Urothelium cell line (cell line): ENCODE measurements at regions not wholly inside any gene's neighbourhood (a gene's known extent, or its start where the extent isn't known, plus 50 kb on each side); places are given as distances from the start of the nearest gene placed in this dataset.

Experiments used
- DNase-seq: peaks from one replicate; pipeline ENCODE4 v3.0.0; 2011; ENCODE audit warnings: low spot score, mixed read lengths
- FAIRE-seq: peaks from 2 replicates; lab custom pipeline; 2011; peaks lifted over from hg19 to GRCh38; lab: Jason Lieb, UNC

DNA sequence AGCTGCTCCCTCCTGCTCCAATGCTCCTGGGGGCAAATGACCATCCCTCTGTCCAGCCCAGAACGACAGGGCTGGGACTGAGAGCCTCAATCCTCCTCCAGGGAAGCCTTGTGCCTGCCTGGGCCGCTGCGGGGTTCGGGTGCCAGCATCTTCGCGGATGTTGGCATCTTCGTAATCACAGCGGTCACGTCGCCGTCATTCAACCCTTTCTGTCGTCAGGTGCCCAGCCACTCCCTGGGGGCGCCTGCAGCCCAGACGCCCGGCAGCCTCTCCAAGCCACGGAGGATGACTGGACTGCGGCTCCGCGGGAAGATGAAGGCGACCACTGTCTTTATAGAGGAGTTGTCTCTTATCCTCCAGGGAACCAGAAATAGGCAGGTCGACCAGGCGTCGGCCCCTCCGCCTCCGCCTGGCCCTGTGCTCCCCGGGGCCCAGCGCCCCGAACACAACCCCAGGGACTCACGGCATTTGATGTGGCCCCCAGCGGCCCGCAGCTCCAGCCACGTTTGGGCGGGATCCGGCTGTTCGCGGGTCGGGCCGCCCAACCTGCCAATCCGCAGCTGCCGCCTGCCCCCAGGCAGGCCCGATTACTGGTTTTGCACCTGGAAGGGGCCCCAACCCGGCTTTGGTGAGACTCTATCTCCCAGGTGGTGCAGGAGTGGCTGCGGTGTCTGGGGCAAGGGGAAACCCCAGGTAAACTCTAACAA, 113.9 kb downstream of the THNSL2 start:
- DNase-seq (no peak), FAIRE-seq (no peak)

DNA sequence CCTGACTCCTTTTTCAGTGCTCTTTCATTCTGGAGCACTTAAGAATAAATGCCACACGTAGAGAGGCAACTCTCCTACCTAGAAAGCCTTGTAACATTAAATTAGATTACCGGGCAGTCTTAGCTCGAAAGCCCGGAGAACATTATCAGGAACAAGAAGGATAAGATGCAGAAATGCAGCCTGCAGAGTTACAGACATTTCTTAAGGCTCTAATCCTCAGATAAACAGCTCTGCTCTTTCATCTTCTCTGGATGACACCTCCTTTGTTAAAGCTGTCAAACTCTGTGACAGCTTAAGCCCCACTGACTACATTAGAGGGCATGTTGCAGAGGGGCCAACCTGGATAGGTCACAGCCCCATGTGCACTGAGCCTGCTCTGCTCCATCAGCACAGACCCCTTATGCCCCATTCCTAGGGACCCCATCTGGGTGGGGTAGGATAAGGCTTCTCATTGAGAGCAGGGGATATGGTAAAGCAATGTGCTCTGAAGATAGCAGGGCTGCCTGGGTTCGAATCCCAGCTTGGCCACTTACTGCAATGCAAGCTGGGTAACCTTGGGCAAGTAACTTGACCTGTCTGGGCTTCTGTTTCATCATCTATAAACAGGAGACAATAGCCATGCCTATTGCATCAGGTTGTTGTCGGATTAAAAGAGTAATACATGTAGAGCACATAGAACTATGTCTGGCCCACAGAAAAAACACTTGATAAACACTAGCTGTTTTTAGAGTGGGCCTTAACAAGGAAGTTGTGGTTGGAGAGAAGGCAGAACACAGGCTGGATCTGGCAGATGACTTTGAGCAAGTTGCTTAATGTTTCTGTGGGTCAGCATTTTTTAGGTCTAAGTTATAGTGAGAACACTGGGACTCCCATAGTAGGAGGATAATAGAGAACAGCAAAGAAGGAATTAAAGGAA, 111.4 kb downstream of the THNSL2 start:
- FAIRE-seq (peak; percentile 76), DNase-seq (no peak)

DNA sequence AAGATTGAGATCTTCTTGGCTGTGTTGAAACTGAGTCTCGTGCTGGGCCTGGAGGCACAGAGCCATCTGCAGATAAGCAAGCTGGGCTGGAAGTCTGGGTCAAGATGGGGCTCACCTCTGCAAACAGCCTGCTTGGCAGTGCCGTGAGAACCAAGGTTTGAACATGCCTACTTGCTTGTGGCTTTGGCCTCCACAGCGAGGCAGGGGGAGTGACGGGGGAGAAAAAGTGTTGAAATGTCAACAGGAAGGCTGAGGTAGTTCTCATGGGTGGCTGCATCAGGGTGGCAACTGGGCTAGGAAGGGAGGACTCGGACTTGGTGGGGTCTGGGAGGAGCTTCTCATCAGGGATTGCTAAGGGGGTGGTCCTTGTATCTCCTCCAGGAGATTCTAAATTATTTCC, 99.7 kb downstream of the THNSL2 start:
- DNase-seq (no peak), FAIRE-seq (no peak)

DNA sequence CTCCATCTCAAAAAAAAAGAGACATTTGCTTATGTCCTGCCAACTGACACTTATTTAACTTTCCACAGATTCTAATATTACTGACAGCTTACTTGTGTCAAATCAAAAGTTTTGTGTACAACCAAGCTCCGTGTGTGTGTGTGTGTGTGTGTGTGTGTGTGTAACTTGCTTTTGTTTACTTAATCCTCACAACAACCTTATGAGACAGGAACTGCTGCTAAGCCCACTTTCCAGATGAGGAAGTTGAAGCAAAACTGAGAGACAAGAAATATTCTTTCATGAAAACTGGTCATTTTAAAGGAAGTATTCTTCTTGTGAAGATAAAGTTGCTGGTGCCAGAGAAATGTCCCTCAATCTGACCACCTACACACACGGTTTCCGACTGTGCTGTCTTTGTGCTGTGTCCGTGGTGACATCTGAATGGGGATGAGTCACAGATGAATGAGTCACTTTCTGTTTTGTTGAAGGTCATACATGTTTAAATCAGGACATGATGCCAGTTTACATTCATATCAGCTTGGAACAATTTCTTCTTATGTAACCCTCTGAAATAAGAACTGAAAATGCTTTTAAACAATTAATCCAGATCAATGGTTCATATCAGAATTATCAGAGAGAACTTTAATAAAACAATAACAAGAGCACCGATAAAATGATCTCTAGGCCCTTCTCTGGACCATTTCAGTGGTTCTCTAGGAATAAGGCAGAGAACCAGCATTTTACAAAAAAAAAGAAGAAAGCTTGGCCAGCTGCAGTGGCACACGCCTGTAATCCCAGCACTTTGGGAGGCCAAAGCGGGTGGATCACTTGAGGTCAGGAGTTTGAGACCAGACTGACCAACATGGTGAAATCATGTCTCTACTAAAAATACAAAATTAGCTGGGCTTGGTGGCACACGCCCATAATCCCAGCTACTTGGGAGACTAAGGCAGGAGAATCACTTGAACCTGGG, 95.5 kb downstream of the THNSL2 start:
- DNase-seq, result peak; percentile 85

DNA sequence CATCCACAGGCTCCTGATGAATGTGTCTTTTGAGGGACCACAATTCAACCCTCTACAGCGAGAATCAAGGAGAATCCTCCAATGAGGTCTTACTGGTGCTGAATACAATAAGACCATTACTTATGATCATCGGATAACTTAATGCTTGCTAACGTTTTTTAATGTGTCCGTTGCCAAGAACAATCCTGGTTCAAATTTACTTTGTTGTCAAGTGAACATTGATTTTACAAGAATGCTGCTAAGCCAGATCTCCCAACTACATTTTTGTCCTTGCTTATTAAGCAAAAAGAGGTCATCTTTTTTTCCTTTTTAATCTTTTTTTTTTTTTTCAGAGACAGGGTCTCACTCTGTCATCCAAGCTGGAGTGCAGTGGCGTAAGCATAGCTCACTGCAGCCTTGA, 93.7 kb downstream of the THNSL2 start:
- FAIRE-seq, result no peak

More for the DNA sequence above, 95.5 kb downstream of the THNSL2 start:
- peak; percentile 95 for FAIRE-seq

DNA sequence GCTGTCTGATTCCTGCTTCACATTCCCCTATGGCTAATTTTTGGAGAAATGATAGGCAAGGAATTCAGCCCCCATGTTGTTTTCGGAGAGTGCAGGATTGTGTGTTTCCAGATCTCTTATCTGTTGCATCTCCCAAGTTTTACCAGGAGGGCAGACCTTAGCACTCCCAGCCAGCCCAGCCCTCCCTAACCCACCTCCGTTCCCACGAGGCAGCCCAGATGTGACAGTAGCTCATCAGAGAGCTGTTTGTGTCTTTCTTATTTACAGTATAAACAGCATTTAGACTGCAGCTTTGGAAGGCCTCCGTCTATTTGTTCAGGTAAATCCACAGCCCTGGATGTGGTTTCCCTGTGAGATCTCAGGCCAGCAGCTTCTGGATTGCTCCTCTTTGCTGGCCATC, 91.6 kb downstream of the THNSL2 start:
- no peak for FAIRE-seq

More for the DNA sequence above, 93.7 kb downstream of the THNSL2 start:
- DNase-seq, result no peak

DNA sequence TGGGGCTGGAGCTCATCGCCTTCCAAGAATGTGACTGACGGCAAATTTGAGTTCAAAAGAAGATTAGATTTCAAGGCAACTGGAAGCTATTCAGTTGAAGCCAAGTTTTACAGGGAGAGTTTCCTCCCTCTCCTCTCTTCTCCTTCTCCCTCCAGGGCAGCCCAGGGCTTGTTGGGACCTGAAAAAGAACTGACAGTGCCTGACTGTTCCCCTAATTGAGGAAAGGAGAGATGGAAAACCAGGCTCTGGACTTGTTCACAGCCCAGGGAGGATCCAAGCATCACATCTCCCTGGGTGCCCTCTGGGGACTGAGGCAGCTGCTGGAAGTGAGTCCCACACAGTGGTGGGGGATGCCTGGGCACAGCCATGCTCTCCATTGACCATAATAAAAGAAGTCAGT, 88.1 kb downstream of the THNSL2 start:
- DNase-seq (no peak), FAIRE-seq (no peak)

More for the DNA sequence above, 91.6 kb downstream of the THNSL2 start:
- no peak for DNase-seq

DNA sequence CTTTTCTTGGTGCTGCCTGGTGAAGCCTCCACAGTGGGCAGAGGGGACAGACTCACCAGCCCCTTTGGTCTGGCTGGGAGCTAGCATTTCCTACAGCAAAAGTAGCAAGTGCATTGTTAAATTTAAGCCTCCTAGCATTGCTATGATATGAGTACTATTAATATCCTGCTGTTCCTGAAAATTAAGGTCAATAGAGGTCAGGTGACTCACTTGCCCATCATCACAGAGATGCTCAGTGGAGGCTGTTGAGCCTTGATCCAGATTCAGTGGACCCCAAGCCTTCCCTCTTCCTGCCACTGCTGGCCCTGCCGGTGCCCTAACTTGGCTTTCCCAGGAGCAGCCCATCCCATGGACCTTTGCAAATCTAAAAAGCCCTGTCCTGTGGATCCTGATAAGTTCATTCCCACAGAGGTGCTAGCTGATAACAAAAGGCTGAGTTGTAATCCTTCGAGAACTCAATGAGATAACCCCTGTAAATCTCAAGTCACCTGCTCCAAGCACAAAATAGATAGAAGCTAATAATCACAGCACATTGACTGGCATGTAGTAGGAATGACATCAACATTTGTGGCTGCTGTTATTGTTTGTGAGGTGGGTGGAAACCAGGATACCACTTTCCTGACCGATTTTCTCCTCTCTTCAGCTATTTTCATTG, 84.4 kb downstream of the THNSL2 start:
- FAIRE-seq (peak; percentile 30), DNase-seq (peak; percentile 44)

DNA sequence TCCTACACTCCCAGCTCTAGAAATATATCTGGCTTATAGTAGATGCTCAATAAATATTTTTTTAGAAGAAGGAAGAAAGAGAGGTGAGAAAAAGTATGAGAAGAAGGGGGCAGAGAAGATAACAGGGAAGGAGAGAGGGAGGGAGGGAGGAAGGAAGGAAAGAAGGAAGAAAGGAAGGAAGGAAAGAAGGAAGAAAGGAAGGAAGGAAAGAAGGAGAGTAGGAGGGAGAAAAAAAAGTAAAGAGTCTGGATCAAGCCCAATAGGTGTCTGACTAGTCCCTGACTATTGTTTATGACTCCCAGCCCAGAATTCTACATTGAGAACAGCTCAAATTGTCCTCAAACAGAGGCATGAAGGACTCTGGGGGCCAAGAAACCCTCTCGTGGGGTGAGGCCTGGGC, 83.9 kb downstream of the THNSL2 start:
- FAIRE-seq, result no peak
- no peak for DNase-seq

DNA sequence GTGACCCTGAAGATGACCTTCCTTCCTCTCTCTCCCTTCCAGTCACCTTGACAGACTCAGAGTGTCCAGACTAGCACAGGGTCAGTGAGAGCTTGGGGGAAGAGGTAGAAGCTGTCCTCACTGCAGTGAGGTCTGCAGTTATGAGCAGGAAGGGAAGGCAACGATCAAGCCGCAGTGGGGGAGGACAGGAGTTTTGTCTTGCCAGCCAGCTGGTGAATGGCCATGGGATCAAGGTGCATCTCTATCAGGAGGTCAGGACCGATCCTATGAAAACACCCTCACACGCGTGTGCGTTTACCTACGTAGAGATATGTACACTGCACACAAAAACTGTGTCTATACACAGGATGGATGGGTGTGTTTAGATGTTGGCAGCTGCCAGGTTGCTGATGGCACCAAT, 83.2 kb downstream of the THNSL2 start:
- DNase-seq (no peak), FAIRE-seq (peak; percentile 50)

DNA sequence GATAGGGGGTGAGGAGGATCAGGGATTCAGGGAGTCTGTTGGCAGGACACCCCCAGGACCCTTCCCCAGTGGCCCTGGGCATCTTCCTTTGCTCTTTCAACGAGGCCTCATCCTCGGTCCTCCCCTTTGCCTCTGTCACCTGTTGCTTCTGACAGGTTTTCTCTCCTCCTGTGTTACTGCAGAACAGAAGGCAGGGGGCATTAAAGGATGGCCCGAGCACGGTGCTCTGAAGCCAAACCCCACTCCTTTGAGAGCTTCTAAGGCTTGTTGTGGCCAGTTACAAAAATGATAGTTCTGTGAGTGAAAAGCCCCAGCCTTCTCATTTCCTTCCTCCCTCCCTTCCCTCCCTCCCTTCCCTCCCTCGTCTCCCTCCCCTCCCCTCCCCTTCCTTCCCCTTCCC, 82.5 kb downstream of the THNSL2 start:
- no peak for FAIRE-seq
- no peak for DNase-seq

DNA sequence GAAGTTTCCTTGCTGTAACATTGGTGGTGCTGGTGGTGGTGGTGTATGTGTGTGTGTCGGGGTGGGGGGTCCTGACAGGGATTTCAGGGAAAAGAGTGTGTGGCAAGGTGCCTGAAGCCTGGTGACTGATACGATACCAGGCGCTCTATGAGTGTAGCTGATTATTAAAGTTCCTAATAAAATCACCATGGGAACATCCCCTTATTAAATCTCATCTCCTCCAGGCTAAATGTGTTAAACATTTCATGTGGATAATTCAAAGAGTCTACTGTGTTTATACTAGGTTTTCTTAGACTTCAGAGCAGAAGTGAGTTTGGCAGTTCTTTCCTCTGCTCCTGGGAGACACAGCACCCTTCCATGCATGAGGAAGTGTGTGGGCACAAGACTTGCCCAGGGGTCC, 82.0 kb downstream of the THNSL2 start:
- DNase-seq (no peak), FAIRE-seq (no peak)

DNA sequence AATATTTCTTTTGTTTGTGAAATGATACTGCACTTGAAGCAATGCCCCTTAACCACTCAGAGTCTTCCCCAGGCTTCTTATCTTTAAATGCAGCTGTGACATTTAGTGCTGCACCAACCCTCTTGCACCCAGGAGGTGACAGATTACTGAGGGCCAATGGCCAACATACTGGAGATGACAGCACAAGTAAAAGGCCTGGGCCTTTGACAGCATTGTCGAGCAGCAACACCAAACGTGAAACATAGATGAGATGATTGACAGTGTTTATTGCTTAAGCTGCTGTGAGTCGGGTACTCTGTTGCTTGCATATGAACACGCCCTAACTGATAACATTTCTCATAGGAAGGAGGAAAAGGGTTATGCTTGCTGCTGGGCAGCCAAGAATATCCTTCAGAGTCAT, 80.3 kb downstream of the THNSL2 start:
- DNase-seq, result no peak
- FAIRE-seq, result no peak

DNA sequence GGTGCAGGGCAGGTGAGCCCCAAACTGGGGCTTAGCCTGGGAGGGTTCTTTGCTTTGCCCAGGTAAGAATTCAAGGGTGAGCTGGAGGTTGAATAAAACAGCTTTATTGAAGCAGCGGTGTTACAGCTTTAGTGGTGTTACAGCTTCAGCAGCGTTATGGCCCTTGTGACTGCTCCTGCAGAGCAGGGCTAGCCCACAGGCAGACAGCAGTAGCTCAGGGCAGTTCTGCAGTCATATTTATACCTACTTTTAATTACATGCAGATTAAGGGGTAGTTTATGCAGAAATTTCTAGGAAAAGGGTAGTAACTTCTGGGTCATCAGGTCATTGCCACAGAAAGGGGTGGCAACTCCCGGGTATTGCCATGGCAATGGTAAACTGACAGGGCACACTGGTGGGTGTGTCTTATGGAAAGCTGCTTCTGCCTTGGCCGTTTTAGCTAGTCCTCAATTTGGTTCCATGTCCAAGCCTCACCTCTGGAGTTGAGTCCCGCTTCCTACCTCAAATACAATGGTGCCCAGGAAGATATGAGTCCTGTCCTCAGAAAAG, 78.2 kb downstream of the THNSL2 start:
- no peak for DNase-seq
- peak; percentile 32 for FAIRE-seq

DNA sequence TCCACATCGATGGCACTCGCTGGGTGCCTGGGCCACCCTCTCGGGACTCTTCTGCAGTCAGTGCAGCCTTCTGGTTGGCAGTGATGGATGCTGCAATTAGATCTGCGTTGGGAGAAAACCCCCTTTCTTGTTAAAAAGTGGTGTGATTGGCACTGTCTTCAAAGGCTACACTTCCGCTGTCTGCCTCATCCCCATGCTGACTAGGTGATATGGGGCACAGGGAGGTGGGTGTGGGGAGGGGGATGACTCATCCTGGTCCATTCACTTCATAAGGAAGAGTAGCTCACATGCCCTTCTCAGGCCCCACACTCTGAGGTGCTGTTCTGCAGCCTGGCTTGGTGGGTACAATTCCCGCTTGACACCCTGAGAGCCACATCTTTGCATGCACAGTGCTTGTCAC, 77.4 kb downstream of the THNSL2 start:
- FAIRE-seq, result peak; percentile 90
- peak; percentile 68 for DNase-seq

DNA sequence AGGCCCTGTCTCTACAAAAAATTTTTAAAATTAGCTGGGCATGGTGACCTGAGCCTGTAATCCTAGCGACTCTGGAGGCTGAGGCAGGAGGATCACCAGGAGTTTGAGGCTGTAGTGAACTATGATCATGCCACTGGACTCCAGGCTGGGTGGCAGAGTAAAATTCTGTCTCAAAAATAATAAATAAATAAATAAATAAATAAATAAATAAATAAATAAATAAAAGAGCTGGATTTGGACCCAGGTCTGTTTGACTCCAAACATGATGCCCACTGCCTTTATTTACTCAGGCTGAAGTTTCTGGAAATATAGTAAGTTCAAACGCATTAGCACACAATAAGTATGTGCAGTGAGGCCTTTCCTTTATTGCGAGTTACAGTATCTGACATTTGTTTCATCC, 75.0 kb downstream of the THNSL2 start:
- DNase-seq, result no peak
- no peak for FAIRE-seq

DNA sequence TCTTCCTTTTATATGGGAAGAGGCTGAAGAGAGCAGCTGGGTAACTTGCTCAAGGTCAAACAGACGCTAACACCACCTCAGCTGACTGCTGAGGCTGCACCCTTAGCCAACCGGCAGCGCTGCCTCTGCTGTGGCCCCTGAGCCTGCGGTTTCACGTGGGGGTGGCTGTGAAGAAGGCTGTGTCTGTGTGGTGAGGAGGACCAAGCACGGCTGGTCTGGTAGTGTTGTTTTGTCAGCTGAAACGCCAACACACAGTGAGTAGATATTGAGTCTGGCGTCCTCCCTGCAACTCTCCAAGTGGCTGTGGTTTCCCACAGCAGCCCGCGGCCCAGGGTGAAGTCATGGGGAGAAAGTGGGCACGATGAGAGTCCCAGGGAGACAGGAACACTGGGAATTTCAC, 69.6 kb downstream of the THNSL2 start:
- FAIRE-seq, result no peak
- no peak for DNase-seq

DNA sequence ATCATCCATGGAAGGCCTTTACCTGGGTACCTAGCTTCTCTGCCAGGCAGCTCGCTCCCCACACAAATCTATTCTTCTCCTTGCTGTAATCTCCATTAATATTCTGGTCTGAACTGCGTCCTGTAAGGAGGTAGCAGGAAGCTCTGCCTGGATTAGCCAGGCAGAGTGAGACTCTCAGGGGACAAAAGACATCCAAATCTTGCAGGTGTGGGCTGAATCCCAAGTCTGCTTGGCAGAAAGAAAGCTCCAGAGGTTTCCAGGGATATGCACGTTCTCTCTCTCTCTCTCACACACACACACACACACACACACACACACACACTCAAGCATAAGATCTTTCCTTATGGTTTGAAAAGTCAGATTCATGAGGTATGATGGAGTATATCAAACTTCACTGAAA, 66.5 kb downstream of the THNSL2 start:
- DNase-seq, result no peak
- no peak for FAIRE-seq
